ENCODE measurements at regions not wholly inside any gene's neighbourhood (a gene's known extent, or its start where the extent isn't known, plus 50 kb on each side); places are given as distances from the start of the nearest gene placed in this dataset.

DNA sequence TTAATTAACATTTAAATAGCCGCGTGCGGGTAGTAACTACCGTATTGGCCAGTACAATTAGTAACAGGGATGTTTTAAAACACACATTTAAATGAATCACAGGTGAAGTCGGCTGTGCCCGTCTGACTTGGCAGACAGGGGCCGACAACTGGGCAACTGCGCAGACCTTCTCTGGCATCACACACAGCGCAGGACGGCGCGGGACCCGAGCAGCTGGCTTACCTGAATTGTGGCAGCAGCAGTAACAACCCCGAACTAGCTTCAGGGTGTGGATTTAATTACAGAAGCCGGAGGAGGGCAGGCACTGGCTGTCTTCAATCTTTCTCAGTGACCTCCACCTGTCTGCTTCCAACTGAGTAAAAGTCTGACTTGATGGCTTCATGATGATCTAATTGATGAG is 91.7 kb downstream of the DACT2 start:
- DNase-seq = no peak

- no peak for DNase-seq
Measured at GRCh38 chr6:168226902-168227318, 92.7 kb downstream of the DACT2 start.

DNA sequence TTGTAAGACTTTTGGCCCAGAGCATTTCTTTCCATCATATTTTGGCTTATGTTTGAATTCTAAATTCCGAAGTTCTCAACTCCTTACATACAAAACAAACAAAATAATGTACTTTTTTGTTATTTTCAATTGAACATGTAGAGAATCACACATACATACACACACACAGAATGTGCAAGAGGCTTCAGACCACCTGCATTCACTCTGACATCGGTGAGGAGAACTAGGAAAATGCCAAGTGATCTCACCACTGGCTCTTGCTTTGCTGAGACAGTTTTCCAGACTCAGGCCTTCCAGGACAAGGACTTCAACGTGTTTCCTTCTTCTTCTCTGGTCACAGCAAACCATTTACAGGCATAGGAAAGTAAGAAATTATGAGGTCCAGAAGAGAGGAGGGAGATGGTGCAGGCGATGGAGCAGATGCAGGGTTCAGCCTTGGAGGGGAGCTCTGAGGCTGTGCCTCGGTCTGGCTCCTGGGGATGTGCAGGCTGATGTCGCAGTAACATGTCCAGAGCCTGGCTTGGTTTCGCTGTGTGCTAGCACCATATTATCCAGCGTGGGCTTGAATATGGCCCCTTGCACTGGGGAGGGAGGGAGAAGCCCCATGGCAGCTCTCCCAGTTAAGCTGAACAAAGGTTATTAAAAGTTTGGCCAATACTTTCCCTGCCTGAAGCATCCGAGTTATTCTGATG is 93.4 kb downstream of the DACT2 start:
- DNase-seq = no peak

DNA sequence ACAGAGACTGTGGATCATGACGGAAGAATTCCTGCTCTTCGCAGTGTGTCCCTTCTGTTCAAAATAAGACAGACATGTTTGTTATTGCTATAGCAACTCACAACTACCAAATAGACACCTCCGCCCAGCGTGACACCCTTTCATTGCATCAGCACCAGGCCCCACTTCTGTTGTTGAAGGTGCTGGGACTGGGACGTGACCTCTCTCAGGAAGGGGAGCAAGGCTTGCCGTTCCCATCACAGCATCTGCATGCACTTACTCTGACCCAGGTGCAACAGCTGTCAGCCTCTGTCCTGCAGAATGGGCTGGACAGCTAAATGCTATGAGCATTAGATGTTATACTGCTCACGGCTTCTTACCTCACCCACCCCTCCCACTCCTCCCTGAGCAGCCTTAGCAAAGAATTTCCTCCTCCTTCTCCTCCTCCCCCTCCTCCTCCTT is 94.1 kb downstream of the DACT2 start:
- DNase-seq = no peak

DNA sequence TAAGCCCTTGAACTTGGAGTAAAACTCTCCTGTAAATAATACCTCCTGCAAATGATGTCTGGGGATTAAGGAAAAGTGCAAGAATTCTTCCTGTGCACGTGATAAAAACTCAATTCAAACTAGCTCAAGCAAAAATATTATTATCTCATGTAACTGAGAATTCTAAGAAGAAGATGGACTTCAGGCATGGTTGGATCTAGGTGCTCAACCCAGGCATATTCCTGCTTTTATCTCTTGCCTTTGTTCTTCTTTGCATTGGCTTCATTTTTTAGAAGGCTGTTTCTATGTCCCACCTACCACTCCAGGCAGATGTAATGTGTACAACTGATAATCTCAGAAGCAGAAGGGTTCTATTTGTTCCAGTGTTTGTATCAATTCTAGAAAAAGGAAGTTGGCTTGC is 95.8 kb downstream of the DACT2 start:
- DNase-seq = no peak

DNA sequence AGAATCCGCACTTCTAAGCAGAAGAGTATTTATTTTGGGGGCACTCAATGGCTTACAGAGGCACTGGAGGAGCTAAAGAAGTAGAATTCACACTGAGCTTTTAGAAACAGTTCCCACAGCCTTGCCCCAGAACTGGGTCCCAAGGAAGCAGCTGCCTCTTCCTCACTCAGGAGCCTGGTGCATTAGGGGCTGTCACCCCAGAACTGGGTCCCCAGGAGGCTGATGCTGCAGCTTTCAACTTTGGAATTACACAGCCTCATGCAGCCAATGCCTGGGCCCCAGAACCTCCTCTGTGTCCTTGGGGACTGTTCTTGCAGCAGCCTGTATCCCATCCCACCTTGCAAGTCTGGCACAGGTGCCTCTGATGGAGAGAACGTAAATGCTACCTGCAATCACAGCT is 96.4 kb downstream of the DACT2 start:
- no peak for DNase-seq

- peak; percentile 52 for DNase-seq
Measured at GRCh38 chr6:168222115-168223043, 97.2 kb downstream of the DACT2 start.

- no peak for DNase-seq
Measured at GRCh38 chr6:168221497-168222079, 98.0 kb downstream of the DACT2 start.

- no peak for DNase-seq
Measured at GRCh38 chr6:168221000-168221399, 98.6 kb downstream of the DACT2 start.

DNA sequence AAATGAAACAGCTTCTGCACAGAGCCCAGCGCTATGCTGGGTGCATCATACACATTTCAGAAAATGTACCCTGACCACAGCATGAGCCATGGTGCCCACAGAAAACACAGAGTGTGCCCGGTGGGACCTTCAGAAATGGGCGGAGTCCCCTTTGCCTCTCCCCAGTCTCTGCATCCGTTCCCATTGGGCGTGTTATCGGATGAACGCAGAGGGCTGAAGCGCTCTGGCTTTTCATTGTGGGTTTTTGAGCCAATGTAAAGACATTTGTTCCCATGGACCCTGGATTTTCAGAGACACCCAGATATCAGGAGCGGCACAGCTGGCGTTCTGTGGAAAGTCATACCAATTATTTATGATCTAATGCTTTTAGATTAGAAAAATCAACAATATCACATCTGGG is 99.8 kb downstream of the DACT2 start:
- DNase-seq = no peak

DNA sequence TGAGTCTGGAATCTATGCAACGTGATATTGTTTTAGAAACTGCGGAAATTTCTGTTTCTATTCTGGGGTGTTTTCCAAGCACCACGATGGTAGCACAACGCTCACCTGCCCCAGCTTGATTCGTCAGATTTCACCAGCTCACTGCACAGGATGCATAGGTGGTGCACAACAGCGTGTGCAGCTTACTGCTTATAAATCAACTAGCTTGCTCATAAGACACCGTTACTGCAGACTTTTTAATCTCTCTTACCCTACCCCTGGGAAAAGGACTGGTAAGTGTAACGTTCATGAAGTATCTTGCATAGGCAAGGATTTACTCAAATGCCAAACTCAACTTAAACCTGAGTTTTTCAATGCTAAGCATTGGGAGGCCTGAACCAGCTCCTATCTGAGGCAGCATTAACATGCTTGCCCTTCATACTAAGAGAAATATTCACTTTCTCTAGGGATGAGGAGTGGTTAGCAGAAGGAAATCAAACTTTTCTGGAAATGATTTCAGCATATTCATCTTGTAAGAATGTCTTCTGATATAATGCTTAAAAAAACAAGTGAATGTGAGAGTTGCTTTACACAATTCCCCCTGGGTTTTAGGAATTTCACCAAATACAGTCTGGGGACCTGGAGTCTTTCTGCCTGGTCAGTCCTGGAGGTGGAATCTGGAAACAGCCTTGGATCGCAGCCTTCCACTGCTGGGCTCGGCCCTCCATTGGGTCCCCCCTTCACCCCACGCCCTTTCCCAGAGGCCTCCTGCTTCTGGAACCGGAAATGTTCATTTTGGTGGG is 100.6 kb downstream of the DACT2 start:
- DNase-seq = peak; percentile 16

- DNase-seq = peak; percentile 19
Measured at GRCh38 chr6:168217880-168218537, 101.6 kb downstream of the DACT2 start.

- no peak for DNase-seq
Measured at GRCh38 chr6:168217216-168217879, 102.2 kb downstream of the DACT2 start.

DNA sequence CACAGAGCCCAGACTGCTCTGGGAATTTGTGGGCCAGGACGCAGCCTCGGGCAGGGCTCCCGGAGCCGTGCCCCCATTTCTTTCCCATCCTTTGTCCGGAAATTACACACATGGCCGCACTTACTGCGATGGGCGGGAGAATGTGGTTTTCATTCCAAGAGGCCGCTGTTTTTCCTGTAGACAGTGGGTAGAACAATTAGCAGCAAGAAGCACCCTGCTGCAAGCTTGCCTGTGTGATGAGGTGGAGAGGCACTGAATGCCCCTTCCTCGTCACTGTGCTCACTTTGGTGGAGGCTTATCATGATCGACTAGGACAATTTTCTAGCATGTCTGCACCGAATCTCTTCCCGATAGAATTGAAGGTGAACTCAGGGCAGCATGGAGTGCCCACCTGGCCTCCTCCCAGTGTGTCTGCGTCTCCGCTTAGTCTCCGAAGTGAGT is 102.8 kb downstream of the DACT2 start:
- no peak for DNase-seq

DNA sequence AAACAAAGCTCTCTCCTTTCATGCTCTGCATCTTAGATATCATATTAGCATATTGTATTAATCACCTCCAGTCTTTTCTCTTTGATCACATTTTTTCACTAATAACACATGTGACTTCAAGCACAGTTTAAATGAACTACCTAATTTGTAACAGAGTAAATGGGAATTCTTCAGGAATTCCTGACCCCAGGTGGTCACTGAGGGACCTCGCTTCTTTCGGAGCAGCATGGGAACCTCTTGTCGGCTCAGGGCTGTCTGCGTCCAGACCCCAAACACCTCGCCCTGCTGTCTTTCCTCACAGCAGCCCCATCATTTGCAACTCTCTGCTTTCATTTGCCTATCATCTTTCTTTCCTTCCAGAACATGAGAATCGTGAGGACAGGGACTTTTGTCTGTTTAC is 103.5 kb downstream of the DACT2 start:
- no peak for DNase-seq

- no peak for DNase-seq
Measured at GRCh38 chr6:168215121-168215808, 104.3 kb downstream of the DACT2 start.

- no peak for DNase-seq
Measured at GRCh38 chr6:168214586-168215104, 104.9 kb downstream of the DACT2 start.

- no peak for DNase-seq
Measured at GRCh38 chr6:168213121-168213524, 106.5 kb downstream of the DACT2 start.

- DNase-seq = no peak
Measured at GRCh38 chr6:168212362-168212761, 107.2 kb downstream of the DACT2 start.

DNA sequence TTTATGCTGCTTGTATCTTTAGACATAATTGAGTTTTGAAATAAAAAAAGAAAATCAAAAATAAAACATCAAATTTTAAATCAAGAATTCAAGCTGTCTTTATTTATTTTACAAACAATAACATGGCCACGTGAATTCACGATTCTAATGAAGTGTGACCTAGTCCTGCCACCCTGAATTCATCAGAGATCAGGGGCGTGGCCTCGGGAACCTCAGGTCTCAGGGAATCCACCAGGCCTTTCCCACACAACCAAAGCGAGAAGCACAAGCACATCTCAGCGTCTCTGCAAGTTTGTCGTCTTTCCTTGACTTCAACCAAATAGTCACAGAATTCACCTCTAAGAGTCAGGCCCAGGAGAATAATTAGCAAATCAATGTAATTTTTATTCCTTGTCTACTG is 107.9 kb downstream of the DACT2 start:
- no peak for DNase-seq
